Stimulated activated CD8-positive, alpha-beta memory T cell treated with anti-CD3 and anti-CD28 coated beads, Interleukin-15, amount 100 ng/mL, for 24 hours (primary cell): ENCODE measurements at regions not wholly inside any gene's neighbourhood (a gene's known extent, or its start where the extent isn't known, plus 50 kb on each side); places are given as distances from the start of the nearest gene placed in this dataset.

Experiments used
- DNase-seq: peaks from one replicate; pipeline ENCODE4 v3.0.0-alpha.2; 2020; ENCODE audit warnings: low read depth

DNA sequence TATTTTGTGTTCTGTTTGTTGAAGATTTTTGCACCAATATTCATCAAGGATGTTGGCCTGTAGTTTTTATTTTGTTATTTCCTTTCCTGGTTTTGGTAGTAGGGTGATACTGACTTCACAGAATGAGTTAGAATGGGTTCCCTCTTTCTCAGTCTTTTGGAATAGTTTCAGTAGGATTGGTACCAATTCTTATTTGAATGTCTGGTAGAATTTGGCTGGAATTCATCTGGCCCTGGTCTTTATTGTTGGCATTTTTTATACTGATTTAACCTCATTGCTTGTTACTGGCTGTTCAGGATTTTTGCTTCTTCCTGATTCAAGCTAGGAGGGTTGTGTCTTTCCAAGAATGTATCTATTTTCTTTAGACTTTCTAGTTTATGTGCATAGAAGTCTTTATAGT, 263.7 kb downstream of the SOX11 start:
- DNase-seq, result no peak

DNA sequence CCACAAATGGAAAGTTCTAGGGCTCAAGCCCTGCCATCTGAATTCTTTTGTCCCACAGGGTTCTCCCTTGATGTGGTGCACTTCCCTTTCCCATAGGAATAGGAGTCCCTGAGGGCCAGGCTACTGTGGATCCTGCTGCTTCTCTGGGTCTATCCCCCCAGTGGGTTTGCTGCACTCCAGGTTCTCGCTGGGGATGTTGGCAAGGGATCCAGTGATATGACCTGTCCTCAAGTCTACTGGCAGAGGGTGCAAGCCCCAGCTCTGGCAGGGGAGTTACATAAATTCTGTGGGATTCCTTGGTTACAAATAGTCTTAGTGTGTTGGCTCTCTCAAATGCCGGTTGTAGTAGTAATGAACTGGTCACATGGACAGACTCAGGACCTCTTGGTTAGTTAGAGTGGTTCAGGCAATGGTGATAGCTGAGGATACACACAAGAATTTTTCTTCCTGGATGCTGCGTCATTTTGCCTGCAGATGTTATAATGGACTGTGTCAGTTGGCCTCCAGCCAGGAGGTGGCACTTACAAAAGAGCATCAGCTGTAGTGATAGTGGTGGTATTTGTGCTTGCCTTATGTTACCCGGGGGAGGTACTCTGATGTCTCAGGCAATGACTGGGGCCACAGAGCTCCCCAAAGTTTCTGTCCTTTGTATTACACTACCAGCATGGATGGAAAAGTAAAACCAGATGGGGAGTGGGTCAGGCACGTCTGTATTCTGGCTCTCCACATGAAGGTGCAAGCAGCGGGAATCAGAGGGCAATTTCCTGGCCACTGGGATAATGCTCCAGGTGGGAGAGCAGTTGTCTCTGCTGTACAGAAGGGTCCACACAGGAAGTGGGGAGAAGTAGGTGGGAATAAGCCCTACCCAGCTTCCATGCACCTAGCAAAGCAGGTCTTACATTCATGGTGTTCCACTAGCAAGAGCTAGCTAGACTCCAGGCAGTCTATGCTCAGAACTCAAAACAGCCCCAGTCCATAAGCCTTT, 267.9 kb downstream of the SOX11 start:
- DNase-seq, result no peak

DNA sequence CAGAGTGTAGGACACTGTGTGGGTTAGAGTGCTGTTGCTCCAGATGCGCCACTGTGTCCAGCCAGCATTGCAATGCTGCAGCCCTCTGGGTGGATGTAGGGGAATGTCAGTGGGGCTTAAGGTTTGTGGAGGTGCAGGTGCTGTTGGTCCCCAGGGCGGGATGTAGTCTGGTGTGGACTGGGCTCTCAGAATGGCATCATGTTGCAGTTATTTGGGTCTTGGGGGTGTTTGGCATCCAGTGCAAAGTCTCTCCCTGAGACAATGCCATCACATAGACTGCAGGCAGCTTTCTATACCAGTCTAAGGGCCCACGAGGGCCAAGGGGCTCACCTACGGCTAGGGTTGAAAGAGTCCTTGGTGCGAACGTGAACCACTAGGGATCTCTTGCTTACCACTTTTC, 275.3 kb downstream of the SOX11 start:
- no peak for DNase-seq

DNA sequence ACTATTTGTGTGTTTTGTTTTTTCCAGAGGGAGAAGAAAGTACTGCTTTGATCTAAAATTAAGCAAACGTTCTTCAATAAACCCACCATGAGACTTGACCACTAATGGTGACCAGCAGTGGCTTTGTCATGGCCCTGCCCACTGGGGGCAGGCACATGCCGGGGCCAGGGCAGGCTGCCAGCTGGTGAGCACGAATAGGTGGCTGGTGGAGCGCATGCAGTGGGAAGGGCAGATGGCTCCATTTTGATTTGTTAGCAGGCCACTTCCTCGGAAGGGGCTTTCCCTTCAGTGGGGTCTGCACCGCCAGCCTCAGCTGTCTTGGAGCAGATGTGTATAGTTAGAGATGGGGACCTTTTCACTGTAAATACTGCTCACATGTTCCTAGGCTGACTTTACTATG, 277.1 kb downstream of the SOX11 start:
- no peak for DNase-seq

GRCh38 chr2:5970347-5970746, 278.2 kb downstream of the SOX11 start:
- no peak for DNase-seq

DNA sequence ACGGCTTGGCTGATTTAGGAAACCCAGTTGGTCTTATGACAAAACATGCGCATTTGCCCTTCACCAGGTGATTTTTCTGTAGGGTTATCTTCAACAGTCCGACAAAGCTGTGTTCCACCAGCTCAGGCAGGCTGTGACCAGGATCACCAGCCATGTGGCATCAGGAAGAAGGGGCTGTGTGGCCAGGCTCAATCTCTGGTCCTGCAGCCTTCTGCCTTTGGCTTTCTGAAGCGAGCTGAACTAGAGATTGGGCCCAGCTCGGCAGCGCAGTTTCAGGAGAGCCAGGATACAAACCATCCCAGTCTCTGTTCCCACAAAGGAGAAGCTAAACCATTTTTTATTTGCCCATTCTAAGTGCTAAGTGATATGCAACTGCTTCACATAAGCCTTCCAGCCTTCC, 282.3 kb downstream of the SOX11 start:
- no peak for DNase-seq

GRCh38 chr2:5975401-5975800, 283.2 kb downstream of the SOX11 start:
- no peak for DNase-seq

GRCh38 chr2:5976531-5977065, 284.4 kb downstream of the SOX11 start:
- DNase-seq, result no peak

DNA sequence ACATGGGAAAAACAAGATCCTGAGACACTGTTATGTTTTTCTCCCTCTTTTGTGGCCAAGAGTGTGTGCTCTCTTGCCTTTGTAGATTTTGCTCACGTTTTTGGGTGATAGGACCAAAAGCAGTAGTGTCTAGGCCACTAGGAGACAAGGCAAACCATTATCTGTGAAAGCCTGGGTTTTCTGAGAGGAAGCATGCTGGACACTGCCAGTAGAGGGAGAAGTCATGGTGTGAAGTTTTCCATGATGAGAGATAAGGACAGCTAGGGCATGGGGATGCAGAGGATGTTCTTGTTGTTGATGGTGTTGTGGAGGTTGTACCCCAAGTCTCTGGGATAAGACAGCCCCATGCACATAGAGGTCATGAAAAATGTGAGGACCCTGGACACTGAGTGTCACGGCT, 285.3 kb downstream of the SOX11 start:
- DNase-seq, result no peak

DNA sequence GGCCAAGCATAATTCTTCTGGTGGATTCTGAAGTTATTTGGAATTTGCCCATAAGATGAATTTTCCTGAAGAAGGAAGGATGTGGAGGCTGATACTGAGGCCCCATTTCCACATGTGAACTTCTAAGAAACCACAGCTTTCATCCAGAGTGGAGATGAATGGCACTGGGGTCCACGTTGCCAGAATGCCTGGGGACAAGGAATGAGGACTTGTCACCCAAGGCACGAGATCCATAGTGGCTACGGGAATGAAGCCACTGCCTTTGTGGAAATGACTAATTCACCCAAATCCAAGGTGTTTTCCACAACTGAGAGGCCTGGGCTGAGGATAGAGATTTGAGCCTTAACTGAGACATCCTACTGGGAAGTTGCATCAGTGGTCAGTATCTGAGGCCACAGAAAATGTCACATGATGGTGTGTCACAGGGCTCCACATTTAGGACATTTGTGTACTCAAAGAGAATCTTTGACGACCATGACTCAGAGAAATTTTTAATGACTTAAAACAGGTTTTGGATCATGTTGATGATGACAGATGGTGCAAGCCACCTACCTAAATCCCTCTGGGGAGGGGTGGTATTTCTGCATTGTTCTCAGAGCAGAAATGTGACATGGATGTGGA, 286.1 kb downstream of the SOX11 start:
- DNase-seq, result no peak

- DNase-seq, result no peak
Measured at GRCh38 chr2:5980450-5981190, 288.4 kb downstream of the SOX11 start.

DNA sequence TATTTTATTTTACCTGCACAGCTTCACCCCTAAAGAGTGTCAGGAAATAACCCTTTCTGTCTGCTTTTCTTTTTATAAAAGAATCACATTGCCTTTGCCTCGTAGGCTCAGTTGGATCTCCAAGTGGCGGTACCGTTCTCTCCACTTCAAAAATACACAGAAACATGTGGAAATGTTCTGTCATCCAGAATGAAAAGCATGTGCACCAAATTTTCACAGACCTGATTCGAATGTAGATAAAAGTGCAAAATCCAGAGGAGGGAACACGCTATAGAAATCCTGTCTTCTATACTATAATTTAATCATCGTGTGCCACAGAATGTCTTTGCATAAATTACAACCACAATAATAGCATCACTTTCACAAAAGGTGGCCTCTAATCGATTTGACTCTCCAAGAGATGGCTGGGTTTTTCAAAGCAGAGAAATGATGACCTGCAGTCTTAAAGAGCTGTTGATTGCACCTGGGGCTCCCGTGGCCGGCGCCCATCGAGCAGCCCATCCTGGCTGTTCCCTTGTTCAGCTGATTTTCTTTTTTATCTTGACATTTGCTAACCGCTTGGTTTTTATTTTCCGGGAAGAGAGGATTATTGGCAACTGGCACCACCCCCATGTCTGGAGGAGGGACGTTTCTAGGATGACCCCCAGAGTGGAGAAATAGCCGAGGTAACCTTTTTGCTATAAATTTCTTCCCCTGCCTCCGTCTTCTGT, 290.2 kb downstream of the SOX11 start:
- DNase-seq, result no peak

DNA sequence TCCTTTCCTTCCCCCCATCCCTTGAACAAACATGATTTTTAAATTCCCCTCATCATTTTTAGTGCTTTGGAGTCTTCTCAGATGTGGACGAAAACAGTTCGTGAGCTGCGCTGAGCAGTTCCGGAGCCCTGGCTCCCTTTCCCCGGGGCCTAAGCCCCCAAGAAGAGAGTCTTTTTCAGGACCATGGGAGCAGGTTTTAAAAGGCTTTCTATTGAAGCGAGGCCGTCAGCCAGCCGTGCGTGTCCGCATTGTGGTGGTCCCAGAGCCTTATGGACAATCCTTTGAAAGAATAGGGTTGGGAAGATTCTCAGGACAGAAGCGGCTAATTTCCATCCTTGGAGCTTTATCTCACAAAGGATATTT, 290.7 kb downstream of the SOX11 start:
- no peak for DNase-seq

GRCh38 chr2:5983511-5984272, 291.5 kb downstream of the SOX11 start:
- DNase-seq, result no peak

DNA sequence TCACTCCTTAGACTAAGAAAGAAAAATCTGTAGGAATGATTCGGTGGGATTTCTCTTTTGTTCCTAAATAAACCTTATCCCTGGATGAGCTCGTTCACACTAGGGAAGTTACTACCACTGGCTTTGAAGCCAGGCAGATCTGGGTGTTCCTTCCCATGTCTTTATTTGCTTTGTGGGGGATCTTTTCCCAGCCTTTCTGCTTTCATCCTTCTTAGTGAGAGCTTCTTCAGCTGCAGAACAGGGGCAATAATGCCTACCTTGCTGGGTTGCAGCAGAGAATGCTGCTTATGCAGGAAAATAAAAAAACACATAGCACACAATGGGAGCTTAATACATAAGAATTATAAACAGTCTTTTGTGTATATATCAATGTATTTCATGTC, 292.1 kb downstream of the SOX11 start:
- DNase-seq, result no peak

GRCh38 chr2:5984946-5985345, 292.8 kb downstream of the SOX11 start:
- DNase-seq, result no peak

DNA sequence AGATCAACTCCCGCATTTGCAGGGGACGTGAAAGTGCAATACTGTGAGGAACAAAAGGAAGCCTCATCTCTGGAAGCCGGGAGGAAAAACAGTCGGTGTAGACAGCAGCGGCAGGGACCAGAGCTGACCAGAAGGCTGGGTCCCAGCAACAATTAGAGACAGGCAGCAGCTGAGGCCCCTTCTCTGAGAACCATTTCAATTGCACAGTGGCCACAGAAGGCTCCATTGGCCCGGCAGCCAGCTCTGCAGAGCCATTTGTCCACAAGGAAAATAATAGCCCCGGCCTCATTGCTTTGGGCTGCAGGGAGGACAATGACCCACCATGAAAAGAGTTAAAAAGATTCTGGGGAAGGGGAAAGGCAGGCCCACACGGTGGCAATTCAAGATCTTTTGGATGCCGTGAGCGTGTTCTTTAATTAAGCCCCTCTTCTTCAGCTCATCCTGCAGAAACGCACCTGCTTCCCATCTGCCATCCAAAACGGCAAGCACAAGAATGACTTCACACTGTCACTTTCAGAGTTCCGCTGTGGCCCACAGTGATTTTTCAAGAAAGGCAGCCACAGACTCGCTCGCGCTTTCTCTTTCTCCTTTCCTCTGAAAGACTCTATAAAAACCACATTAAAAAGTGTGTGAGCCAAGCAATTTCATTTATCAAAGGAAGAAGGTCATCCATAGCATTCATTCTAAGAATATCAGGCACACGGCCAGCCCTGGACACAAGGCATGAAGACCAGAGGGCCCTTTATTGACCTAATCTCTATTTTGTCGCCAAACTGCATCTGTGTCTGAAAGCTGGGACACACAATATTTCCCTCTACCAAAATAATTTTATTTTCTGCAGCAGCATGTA, 293.6 kb downstream of the SOX11 start:
- no peak for DNase-seq

GRCh38 chr2:5986801-5987787, 294.9 kb downstream of the SOX11 start:
- no peak for DNase-seq

DNA sequence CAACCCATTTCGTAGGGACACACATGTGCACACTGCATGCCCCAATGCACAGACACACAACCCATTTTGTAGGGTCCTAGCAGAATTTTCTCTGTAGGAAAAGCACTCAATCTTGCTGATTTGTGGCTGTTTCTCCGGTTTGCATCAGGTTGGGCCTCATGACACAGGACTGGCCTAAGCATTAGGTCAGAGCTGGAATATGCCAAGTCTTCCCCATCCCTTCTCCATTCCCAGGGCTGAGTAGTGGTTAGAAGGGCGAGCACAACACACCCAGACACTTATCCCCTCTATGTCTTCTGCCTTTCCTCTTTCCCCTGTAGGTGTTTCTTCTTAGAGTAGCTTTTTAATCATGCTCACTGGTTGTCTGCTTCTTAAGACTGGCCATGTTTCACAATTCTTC, 295.9 kb downstream of the SOX11 start:
- no peak for DNase-seq
